ENCODE measurements at regions not wholly inside any gene's neighbourhood (a gene's known extent, or its start where the extent isn't known, plus 50 kb on each side); places are given as distances from the start of the nearest gene placed in this dataset.

GRCh38 chr20:11716945-11717248, 200.8 kb upstream of the BTBD3 start:
- TF ChIP-seq, protein P1, sequence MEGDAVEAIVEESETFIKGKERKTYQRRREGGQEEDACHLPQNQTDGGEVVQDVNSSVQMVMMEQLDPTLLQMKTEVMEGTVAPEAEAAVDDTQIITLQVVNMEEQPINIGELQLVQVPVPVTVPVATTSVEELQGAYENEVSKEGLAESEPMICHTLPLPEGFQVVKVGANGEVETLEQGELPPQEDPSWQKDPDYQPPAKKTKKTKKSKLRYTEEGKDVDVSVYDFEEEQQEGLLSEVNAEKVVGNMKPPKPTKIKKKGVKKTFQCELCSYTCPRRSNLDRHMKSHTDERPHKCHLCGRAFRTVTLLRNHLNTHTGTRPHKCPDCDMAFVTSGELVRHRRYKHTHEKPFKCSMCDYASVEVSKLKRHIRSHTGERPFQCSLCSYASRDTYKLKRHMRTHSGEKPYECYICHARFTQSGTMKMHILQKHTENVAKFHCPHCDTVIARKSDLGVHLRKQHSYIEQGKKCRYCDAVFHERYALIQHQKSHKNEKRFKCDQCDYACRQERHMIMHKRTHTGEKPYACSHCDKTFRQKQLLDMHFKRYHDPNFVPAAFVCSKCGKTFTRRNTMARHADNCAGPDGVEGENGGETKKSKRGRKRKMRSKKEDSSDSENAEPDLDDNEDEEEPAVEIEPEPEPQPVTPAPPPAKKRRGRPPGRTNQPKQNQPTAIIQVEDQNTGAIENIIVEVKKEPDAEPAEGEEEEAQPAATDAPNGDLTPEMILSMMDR (IDR thresholded peaks at IDR 0.05): no peak
- DNase-seq (ENCODE audit: low spot score) (no peak), ATAC-seq (ENCODE audit: low FRiP score) (no peak)

DNA sequence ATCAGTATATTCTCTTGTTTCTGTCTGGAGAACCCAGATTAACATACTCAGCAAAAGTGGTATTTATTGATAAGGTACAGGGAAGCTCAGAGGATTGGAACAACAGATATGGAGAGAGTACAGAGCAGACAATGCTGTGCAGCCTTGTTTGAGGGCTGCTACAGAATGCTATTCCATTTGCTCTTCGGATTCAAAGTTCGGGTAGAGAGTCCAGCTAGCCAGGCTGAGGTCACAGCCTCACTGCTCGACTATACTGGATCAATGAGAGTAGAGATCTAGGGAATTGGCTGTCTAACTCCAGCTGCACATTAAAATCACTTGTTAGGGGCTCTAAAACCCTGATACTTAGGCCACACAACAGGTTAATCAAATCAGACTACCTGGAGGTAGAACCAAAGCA, 200.1 kb upstream of the BTBD3 start:
- no peak for ATAC-seq (ENCODE audit: low FRiP score)
- no peak for DNase-seq (ENCODE audit: low spot score)
- TF ChIP-seq, protein P1 (IDR thresholded peaks at IDR 0.05): no peak

DNA sequence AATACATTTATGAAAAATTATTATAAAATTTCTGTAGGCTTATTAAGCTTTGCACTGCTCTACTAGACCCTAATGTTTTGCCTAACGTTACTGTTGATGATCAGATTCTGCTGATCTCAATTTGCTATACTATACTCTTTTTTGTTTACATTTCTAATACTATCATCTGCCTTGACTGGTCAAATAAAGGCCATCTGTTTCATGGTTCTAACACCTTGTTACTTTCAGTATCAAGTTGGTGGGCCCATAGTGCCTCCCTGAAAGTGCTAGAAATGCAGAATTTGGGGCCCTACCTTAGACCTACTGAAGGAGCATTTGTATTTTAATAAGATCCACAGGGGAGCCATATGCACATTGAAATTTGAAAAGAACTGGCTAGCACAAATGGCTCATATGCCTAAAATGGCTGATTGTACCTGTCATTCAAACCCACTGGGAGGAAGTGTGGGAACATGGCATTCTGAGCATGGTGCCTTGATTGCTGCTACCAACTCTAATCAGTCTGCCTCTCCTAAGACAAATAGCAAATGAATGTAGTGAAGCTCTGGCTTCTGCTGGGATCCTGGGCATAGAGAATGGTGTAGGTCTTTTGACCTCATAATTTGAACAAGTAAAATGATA, 199.1 kb upstream of the BTBD3 start:
- TF ChIP-seq, protein P1 (IDR thresholded peaks at IDR 0.05): no peak
- no peak for ATAC-seq (ENCODE audit: low FRiP score)
- no peak for DNase-seq (ENCODE audit: low spot score)

DNA sequence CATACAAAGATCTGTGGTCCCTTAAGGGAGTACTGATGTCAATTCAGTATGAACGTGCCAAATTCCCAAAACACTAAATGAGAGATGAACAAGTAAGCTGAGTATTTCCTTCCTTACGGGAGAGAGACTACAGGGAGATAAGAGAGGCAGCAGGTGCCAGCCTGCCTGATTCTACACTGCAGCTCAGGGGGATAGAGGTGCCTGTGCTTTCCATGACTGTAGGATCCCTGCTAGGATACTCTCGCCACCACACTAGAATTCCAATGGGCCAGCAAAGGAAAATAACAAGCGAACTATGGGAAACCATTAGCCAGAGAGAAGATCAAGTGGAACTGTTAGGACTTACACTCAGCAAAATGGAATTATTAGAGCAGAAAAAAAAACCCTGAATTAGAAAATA, 198.5 kb upstream of the BTBD3 start:
- DNase-seq (ENCODE audit: low spot score) (no peak), ATAC-seq (ENCODE audit: low FRiP score) (no peak)
- TF ChIP-seq, protein P1 (IDR thresholded peaks at IDR 0.05): no peak

GRCh38 chr20:11721411-11721810, 196.3 kb upstream of the BTBD3 start:
- TF ChIP-seq, protein P1 (IDR thresholded peaks at IDR 0.05): no peak
- DNase-seq (ENCODE audit: low spot score): no peak
- ATAC-seq (ENCODE audit: low FRiP score): no peak

GRCh38 chr20:11724097-11724496, 193.6 kb upstream of the BTBD3 start:
- TF ChIP-seq, protein P1 (IDR thresholded peaks at IDR 0.05): no peak
- no peak for ATAC-seq (ENCODE audit: low FRiP score)
- DNase-seq (ENCODE audit: low spot score): no peak

DNA sequence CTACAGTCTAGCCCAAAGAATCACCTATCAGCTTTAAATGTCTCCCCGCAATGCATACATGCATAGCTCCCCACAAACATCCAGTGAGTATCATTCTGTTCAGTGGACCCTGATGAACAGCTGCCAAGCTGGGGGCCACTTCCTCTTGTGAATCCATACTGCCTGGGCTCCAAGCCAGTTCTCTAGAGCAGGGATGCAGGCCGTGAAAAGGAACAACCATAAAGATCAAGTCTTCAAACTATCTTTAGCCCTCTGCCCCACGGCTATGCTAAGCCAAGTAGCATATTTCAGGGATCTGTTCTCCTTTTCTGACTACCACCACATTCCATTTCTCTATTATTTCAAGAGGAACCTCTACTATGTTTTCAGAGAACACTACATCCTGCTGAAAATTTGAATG, 191.7 kb upstream of the BTBD3 start:
- DNase-seq (ENCODE audit: low spot score): no peak
- TF ChIP-seq, protein P1 (IDR thresholded peaks at IDR 0.05): no peak
- no peak for ATAC-seq (ENCODE audit: low FRiP score)

Measured in omental fat pad (tissue), 3 donors.